SU-DHL-6 (cell line): ENCODE measurements at regions not wholly inside any gene's neighbourhood (a gene's known extent, or its start where the extent isn't known, plus 50 kb on each side); places are given as distances from the start of the nearest gene placed in this dataset.

ENCODE experiments used
- EZH2phosphoT487 ChIP-seq: fragments of 200-600 bp; sonication (generic), shearing (Covaris generic); conservative IDR thresholded peaks from 2 replicates; pipeline ENCODE4 v1.6.1; 2018; ENCODE audit warnings: mild to moderate bottlenecking, antibody characterized with exemption, low read length, moderate library complexity, mixed read lengths
- TF ChIP-seq, protein P1 (sequence below): fragments of 200-600 bp; sonication (generic); IDR thresholded peaks from one replicate; pipeline ENCODE4 v1.5.1; 2017; ENCODE audit warnings: antibody characterized with exemption, mild to moderate bottlenecking, low read length, moderate library complexity; ENCODE audit not compliant: insufficient read depth, poor library complexity, severe bottlenecking

DNA sequence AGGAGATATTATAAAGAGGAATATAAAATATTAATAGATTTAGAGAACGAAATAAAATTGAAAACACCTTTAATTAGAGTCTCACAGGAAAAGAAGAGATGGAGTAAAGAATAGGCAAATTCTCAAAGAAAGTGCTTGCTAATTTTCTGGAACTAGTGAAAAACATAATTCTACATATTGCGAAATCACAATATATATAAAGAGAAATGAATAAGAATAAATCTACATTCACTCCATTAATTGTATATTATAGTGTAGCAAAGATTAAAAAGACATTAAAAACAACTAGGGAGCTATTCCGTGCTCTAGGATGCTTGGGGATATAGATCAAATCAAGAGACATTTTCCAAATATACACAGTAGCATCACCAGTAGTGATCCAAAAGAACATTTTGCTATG is 685.2 kb upstream of the NCAM2 start:
- TF ChIP-seq, protein P1, sequence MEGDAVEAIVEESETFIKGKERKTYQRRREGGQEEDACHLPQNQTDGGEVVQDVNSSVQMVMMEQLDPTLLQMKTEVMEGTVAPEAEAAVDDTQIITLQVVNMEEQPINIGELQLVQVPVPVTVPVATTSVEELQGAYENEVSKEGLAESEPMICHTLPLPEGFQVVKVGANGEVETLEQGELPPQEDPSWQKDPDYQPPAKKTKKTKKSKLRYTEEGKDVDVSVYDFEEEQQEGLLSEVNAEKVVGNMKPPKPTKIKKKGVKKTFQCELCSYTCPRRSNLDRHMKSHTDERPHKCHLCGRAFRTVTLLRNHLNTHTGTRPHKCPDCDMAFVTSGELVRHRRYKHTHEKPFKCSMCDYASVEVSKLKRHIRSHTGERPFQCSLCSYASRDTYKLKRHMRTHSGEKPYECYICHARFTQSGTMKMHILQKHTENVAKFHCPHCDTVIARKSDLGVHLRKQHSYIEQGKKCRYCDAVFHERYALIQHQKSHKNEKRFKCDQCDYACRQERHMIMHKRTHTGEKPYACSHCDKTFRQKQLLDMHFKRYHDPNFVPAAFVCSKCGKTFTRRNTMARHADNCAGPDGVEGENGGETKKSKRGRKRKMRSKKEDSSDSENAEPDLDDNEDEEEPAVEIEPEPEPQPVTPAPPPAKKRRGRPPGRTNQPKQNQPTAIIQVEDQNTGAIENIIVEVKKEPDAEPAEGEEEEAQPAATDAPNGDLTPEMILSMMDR = no peak
- TF ChIP-seq EZH2phosphoT487 = no peak
